Anterior cingulate cortex (tissue), 58 donors: ENCODE measurements at regions not wholly inside any gene's neighbourhood (a gene's known extent, or its start where the extent isn't known, plus 50 kb on each side); places are given as distances from the start of the nearest gene placed in this dataset.

ENCODE experiments used
- DNase-seq, 58 donors: peaks; one replicate each; lab custom pipeline; 2025; lab: John Stamatoyannopoulos, UW

DNA sequence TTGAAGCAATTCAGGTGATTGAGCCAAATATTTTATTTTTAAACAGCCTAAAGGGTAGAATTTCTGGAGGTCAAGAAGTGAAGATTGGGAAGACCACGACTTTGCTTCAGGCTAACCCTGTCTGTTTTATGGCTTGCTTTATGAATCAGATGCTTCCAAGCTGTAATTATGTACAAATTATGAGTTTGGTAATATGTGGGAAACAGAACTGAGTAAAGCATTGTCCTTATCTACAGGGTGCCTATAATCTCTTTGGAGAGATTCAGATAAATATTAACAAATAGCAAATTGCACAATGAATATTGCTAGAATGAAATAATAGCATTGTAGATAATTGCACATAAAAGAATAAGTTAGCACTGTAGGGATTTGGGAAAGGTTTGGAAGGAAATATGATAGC lies 539.4 kb upstream of the CDH2 start:
- DNase-seq = no peak

DNA sequence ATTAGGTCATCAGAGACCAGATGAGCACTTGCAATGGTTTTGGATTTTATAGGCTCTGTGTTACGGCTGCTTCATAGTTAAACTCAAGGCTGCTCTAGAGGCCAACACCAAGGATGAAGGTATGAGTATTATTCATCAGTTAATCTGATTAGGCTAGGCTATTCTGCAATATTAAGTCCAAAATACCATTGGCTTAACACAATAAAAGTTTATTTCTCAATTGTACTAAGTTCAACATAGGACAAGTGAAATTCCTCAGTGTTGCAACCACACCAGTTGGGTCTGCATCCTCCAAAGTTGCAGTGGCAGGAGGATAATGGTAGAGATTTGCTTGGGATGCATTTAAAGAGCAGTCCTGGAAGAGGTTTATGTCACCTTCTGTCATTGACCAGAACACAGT lies 538.3 kb upstream of the CDH2 start:
- no peak for DNase-seq

DNA sequence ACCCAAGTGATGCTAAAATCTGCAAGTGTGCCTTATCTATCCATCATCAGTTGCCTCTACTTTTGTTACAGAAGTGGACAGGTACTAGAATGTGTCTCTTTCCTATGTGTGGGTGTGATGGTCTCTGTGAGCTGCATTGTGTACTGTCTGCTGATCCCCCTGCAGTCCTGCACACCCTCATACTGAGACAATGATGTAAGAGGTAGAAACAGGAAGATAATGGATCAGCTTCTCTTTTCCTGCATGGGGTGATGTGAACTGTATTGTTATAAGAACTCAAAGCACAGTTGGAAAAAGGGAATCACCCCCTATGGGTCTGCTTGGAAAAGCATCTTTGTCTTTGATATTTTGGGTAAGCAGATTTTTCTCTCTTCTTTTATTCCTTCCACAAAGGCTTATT lies 537.6 kb upstream of the CDH2 start:
- no peak for DNase-seq

DNA sequence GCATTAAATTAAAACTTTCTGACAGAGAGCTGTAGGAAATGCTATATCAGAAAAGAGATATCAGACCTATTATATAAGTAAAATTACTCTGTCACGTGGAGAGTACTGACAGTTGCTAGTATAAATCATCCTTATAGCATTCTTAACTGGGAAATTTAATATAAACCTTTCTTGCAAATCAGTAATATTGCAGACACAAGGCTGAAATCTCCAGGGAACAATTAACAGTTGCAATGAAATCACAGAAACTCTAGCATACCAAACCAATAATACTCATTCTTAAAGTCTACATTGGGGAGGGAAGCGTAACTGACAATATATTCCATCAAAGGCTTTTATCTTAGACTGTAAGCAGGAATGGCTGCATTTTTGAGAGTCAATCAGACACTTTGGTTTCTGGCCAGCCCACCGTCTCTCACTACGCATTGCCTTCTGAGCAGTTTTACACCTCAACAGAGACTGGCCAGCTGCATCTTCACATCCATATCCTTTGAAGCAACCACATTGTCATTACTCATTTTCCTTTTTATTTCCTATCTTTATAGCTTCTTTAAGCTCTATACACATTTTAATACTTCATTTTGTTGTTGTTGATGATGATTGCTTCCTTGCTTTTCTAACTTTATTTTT lies 536.0 kb upstream of the CDH2 start:
- DNase-seq = no peak

DNA sequence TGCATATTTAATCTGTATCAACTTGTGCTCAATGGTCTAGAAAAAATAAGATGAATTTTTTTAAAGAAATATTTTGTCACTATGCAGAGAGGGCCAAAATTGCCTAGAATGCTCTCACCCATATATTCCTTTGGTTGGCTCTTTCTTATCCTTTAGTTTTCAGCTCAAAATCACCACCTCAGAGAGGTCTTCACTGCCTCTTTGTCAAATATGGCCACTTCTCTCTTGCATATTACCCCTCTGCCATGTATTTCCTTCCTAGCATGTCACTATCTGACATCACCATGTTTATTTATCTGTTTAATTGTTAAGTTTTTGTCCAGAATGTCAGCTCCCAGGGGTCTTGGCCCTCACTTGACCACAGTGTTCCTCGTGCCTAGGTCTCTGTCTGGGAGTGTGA lies 535.2 kb upstream of the CDH2 start:
- no peak for DNase-seq

DNA sequence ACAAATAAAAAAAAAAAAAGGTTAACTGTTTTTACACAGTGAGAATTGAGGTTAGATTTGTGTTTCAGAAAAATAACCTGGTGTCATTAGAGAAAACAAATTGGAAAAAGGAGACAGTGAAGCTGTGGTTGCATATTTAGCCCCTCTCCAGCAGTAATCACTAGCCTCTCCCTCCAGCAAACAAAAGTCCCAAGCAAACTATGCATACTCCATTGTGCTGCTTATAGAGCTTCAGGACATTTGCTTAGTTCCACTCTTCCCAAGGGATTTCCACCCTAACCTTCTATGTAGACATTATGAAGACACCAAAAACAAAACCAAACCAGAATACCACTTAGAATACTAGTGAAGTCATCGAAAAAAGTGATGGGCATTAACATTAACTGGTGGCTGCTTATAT lies 534.2 kb upstream of the CDH2 start:
- no peak for DNase-seq

DNA sequence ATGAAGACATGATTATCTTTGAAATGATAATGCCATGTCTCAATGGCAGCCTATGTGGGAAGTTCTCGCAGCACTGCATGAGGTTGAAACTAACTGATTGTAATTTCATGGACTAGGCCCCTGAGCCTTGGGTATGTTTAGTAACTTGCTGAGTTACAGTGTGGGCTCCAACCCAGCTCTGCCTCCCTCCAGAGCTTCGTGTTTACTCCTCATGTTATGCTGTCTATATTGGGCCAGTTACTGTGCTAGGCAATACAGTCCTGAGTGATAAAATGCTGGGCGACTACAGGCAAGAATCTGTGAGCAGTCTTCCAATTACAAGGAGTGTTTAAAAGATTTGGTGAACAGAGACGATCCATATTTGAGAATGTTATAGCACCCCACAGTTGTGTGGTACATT lies 530.1 kb upstream of the CDH2 start:
- no peak for DNase-seq

DNA sequence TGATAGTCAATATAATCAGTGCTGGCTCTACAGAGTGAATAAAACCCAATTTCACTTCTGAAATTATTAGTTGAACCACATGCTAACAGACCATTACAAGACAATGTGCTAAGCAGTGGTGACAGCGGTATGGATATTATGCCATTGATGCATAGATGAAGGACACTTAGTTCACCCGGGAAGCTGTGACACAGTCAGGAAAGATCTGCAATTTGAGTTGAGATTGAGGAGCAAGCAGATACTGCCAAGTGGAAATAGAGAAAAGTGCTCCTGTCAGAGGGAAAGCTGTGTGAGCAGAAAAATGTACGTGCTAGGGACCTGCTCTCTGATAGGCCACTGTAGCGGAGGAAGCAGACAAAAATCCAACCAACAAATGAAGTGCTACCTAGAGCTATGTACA lies 529.5 kb upstream of the CDH2 start:
- DNase-seq = no peak

DNA sequence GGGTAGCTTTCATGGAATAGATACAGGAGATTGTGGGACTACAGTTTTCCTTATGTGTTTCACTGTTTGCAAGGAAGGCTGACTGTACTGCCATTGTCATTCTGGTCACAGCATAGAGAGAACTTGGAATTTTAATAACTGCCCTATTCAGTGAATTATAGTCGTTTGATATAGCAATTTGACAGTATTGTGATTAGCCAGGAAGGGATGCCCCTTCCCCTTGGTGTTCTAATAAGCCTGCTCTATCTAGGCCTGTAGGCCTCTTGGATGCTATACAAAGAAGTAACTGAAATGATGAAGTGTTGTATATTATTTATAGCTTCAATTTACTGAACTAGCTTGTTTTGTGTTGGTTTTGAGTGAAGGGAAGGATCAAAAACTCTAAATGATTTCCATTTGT lies 528.6 kb upstream of the CDH2 start:
- DNase-seq = no peak

DNA sequence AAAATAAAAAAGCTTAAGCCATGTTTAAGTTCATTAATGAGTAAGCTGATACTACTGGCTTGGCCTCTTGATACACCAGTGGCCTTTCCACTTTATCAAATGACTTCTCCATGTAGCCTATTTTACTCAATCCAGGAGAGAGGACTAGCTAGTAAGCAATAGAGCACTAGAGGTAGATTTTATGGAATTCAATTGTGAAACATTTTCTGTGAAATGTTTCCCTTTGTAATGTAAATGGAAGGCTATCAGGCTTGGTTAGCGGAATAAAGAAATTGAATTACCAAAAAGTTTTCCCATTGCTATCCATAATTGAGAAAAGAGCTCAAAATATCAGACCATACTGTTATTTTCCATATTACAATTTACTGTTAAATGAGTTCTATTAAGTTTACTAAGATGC lies 515.4 kb upstream of the CDH2 start:
- no peak for DNase-seq

DNA sequence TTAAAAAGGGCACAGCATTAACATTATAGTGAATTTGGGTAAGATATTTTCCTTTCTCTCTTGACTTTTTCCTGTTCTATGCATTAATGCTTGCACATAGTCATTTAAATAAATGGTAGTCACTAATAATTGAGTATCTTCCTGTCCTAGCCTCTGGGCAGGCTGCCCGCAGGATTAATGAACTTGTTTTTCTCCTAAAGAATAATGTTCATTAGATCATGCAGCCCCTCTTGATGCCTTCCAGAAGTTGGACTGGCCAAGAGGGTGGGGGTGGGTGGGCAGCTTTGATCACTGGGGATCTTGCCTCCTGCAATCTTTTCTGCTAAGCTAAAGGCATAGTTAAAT lies 514.5 kb upstream of the CDH2 start:
- no peak for DNase-seq

DNA sequence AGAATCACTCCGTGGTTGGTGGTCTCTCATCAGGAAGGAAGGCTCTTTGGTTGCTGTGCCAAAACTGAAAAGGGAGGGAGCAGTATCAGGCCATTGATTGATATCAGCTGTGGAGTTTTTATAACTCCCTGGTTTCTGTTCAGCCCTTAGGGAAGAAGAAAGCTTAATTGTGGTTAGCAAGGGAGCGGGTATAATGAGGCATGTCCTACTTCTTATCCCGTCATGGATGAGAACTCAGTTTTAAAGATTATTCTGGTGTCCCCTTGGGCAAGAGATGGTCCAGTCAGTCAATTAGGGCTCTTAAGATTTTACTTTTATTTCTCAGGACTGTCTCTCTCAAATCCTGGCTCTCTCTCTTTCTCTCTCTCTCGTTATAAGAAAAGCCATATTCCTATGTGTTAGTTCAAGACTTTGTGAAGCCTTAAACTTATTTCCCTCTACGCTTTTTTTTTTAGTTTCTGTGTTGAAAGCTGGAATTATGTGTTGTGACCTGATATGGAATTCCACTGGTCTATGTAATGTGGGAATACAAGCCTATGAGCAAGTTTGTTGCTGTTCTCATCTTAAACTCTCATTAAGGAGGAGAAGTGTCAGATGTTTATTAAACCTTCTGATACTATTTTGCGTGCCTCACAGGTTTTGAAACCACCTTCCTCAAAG lies 514.0 kb upstream of the CDH2 start:
- no peak for DNase-seq

DNA sequence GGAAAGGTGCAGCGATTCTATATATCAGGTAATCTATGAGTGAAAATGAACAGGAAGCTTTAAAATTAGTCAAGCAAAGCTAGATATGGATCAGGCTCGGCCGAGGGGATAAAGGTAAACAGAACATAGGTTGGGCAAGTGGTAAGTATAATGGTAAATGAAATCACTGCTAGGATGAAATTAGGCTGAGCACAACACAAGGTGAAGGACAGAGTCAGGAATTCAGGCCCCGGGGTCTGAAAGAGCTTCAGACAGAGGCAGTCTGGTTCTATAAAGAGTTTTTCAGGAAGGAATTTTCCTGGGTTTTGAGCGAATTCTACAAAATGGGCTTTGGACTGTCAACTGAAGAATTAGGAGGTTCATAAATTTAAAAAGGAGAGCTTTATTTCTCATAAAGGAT lies 513.2 kb upstream of the CDH2 start:
- DNase-seq = no peak

DNA sequence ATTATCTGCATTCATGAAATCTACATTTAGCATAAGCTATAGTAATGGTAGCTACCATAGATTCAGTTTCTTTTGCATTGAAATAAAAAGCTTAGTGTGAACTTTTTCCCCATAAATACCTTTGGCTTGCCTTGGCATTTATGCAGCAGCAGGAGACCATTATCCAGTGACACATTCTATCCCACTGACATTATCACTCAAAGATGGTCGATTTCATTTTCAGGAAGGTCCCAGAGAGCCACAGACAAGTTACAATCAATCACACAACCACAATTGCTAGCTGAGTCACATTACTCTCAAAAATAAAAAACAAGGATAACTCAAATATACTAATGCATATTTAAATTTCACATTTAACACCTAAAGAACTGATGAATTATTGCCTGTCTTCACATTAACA lies 512.7 kb upstream of the CDH2 start:
- no peak for DNase-seq

DNA sequence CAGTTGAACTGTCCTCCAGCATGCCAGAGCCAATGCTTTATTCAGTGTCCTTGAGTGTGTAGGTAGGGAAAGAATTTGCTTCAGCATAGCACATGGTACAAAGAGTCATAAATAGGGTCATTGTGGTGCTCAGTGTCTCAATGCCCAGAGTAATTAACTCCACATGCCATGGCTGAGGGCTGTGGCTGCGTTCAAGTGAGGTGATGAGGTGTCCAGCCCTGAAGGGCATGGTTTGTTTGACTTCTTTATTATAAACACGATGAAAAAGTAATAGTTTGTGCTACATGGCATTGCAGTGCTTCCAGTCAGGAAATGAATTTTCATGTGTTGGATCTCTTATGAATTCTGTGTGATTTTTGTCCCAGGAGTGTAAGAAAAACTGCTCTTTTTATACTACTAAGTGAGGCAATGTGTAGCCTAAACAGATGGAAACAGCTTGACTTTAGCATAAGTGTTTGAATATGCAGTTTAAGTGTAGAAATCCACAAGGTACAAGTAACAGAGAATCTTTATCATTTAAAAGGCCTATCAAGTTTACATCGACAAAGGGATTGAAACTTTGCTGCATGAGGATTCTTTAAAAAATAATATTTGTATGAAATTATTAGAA lies 507.9 kb upstream of the CDH2 start:
- DNase-seq = no peak

DNA sequence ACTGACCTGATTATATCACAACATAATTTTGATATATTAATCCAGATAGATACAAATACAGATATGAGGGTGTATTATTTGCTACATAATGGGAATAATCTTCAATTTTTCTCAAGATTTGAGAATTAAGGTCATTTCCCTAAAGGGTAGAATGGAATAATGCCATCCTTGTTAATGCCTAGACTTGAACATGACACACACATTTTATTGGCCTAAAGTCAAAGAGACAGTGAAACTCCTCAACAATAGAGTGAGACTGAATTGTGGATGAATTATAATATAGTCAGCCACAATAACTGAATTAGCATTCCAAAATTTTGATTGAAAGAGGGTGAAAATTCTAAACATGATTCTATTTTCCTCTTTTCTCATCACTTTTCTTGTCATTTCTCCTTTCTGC lies 506.0 kb upstream of the CDH2 start:
- DNase-seq = no peak

DNA sequence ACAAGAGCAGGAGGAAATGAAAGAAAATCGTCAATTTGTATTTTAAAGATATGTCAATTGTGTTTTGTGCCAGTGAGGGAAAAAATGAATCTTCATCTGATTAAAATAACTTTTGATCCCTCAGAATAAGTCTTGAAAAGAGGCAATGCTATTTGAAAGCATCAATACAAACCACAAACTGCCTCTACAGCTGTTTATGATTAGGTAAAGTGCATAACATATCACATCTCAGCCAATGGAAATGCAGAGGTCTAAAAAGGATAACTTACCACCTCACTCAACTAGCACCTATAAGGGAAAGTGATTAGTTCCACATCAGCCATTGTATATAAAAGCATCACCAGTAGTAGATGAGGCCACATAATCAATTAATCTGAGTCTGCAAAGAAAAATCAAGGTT lies 492.2 kb upstream of the CDH2 start:
- DNase-seq = no peak

DNA sequence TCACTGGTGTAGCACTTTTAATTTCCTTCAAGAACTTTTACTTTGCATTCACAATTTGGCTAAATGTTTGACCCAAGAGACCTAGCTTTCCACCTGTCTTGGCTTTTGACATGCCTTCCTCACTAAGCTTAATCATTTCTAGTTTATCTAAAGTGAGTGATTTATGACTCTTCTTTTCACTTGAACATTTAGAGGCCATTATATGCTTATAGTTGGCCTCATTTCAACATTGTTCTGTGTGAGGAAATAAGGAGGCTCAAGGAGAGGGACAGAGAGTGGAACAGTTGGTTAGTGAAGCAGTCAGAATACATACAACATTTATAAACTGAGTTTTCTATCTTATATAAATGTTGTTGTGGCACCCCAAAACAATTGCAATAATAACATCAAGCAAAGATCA lies 489.3 kb upstream of the CDH2 start:
- no peak for DNase-seq

DNA sequence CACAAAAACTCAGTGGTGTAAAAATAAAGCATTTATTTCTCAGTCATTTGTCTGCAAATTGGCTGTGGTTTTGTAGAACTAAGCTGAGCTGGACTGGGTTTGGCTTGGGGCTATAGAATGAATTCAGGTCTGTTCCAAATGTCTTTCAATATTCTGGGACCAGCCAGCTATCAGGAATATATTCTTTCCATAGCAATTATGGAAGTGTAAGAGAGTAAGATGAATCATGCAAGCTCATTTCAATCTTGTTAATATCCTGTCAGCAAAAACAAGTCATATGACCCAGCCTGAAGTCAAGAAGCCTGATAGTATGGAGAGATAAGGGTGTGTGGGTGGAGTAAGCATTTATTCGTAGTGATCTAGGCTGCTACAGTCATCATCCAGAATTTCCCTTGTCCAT lies 481.0 kb upstream of the CDH2 start:
- DNase-seq = no peak

DNA sequence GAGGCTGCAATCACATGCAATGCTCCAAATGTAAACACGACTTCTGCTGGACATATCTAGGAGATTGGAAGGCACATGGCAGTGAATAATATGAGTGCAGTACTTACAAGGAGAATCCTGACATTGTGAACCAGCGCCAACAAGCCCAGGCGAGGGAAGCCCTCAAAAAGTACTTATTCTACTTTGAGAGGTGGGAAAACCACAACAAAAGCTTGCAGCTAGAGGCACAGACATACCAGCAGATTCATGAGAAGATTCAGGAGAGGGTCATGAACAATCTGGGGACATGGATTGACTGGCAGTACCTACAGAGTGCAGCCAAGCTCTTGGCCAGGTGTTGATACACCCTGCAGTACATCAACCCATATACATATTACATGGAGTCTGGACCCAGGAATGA lies 475.7 kb upstream of the CDH2 start:
- no peak for DNase-seq

DNA sequence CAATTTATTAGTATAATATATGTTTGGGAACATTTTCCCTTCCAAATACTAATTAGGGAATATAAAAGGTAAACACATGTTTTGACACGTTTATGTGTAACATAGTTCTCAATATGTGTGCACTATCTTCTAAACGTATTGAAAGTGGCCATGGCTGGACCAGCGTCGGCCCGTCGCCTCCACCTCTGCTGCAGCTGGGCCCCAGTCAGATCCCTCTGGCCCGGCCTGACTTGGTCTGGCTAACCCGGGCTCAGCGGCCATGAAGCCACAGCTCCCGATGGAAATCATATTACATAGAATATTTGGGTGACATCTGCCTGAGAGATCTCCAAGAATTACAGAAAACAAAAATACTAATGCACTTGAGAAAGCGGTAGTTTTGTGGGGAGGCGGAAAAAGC lies 474.4 kb upstream of the CDH2 start:
- no peak for DNase-seq

DNA sequence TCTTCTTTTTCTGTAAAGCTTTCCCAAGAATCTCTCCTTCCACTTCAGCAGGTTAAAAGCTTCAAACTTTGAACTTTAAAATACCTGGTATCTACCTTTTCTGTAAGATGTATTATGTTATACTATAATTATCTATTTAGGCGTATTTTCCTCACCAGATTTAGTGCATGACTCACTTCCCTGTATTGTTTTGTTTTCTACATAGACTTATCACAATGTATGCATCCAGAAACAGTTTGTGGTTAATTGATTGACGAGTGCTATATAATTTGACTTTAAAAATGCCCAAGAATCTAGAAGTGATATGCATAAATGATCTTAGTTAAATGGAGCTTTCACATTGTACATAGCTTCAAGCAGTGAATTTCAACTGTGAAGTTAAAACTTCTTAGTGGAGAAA lies 473.9 kb upstream of the CDH2 start:
- no peak for DNase-seq

DNA sequence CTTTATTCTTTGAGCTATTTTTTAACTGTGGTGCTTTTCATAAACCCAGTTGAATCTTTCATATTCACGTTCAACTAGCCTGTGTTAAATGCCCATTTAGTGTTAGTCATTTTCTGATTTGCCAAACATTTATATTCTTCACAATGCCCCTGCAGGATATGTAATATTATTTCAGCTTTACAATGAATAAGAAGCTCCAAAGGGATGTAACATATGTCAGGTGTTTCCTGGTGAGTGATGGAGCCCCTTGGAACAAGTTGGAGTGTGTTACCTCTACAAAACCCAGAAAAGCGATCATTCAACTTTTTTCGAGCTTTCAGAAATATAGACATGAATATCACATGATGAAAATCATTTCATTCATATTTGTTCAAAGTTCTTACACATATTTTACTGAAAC lies 471.0 kb upstream of the CDH2 start:
- no peak for DNase-seq
